Kidney glomerular epithelial cell (primary cell): ENCODE measurements at regions not wholly inside any gene's neighbourhood (a gene's known extent, or its start where the extent isn't known, plus 50 kb on each side); places are given as distances from the start of the nearest gene placed in this dataset.

Experiments used
- DNase-seq: peaks from one replicate; lab custom pipeline; 2025; lab: John Stamatoyannopoulos, UW

DNA sequence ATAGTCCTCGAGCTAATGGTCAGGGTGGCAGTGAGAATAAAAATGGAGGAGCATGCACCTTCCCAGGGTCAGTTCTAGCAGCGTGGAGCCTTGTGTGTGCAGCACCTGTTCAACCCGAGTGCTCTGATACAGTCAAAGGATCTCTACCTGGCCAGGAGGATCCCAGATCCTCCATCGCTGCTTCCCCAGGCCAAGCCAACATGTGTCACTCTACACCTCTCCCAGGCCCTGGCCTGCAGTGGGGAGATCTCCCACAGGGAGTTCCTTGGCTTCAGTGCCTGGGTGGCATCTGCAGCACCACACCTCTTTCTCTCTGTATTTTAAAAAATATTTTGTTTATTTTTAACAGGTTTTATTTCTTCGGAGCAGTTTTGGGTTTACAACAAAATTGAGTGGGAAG, 414.8 kb upstream of the C2CD4B start:
- DNase-seq, result no peak

DNA sequence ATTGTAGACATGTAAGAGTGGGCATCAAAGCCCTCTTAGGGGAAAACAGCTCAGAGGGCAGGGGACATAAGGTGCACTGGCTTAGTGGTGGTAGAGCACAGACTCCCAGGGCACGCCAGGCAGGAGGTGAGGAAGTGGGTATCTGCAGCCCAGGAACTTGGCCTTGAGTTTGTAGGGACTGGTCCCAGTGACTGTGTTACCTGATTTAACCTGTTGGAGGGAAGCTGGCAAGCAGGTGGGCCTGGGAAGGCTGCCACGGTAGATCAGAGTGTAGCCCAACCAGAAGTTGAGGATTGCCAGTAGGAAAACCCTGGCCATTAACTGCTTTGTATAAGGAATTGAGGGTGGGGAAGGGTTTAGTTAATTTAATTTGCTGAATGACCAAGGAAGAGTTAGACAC, 417.5 kb upstream of the C2CD4B start:
- no peak for DNase-seq

DNA sequence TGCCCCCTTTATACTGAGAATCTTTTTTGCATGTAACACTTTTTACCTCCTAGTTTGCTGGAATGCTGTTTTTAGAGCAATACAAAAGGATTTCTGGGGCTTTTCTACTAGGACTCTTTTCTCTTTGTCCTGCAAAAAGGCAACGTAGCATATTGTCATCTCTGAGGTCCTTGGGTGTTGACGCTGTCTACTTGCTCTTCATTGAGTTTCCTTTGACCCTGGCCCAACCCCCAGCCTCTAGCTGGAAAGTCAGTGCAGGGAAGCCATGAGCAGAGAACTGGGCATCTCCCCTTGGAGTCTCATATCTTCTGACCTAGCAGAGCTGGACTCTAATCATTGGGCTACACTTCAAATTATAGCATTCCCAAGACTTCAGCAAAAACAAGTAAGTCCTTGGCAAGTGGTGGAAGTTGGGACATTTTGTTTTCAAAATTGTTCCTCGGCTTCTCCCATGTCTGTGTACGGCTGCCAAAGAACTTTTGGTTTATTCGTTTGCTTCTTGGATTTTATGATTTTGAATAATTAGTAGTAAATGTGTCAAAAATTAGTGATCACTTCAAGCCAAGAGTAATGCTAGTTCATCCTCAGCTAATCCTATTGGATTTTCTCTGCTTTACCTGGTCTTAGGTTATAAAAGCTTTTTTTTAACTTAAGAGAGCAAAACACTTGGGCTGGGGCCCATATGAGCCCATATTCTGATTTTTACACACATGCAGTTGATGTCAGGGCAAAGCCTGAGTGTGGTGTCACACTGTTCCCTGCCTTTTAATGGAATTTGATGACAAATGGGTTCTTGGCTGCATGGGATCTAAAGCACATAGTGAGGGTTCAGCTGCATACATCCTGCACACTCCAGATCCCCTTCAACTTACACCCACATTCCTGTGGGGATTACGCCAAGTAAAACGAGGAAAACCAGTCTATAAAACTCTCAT, 419.5 kb upstream of the C2CD4B start:
- DNase-seq, result no peak

DNA sequence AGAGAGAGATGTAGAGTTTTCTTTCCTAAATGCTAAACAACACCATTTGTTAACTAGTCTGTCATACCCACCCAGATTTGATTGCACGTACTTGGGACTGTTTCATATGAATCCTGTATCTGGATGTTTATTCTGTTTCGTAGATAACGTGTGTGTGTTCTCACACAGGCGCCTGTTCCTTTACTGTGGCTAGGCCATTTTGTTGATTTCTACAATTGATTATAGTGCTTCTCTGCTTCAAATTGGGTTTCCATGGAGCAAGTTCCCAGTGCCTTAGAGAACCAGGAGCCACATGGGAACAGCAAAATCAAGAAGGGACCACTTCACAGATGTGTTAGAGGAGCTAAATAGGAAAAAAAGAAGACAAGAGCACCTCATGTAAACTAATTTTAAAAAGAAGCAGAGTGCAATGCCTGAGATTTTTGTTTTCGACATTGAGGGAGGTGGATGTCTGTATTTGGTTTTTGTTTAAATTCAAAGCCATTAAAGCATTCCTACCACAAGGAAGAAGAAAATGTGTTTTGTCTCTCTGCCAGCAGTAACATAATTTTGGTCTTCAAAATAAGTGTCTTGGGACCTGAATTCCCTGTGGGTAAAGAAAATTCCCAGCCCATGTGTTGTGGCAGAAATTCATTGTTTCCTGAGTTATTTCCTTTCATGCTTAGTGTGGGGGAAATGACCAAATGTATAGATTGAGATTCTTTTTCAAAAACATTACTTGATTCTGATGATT, 424.0 kb upstream of the C2CD4B start:
- DNase-seq, result no peak

DNA sequence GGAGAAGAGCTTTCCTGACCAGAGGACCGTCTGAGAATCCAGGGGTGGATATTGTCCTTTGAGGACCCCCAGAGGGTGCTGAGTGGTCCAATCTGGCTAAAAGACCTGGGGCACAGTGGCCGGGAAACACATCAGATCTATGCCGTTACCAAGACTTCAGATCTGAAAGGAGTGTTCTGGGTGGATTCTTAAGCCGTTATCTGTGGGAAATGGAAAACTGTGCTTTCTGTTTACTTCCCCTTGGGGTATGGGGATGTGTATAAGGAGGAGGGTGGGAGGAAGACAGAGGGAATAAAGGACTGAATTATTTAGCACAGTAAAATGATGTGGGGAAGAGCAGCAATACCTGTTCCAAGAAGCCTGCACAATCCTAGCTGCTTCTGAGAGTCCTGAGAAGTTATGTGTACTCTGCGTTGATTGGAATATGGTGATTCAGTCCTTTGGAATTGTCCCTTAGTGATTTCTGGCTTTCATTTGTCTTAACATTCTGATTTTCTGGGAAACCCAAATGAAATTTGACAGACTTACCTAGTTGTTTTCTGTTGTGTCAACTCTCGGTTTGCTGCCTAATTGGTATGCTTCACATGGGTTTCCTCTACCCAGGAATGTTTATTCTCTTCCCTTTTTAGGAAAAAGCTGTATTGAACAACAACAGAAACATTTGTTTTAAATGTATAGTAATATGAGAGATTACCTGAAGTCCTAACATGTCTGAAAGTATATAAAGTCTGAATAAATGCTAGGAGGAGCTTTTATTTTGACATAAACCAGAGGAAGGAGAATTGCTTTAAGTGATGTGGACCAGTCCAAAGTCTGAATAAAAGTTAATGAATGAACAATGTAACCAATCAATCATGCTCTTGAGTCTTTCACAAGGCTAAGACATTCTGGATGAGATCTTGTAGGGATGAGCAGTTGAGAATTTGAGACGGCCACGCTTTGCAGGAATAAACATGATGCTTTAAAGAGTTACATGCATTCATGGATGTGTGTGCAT, 427.1 kb upstream of the C2CD4B start:
- peak; percentile 59 for DNase-seq

DNA sequence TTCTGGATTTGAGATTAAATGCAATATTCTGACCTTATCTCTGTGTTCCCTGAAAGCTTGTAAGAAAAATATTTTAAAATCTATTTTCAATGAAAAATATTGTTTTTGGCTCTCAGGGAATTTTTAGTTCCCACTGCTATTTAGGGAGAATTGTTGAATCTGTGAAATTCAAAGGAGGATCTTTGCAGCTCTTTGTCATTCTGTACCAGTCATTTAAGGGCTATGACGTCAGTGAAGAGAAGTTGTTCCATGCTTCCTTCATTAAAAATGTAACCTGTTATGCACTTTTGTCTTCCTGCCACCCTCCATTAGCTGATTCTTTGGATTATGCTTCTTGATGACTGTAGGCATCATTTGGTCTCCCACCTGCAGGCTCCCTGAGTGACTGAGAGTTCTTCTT, 427.8 kb upstream of the C2CD4B start:
- DNase-seq, result no peak

DNA sequence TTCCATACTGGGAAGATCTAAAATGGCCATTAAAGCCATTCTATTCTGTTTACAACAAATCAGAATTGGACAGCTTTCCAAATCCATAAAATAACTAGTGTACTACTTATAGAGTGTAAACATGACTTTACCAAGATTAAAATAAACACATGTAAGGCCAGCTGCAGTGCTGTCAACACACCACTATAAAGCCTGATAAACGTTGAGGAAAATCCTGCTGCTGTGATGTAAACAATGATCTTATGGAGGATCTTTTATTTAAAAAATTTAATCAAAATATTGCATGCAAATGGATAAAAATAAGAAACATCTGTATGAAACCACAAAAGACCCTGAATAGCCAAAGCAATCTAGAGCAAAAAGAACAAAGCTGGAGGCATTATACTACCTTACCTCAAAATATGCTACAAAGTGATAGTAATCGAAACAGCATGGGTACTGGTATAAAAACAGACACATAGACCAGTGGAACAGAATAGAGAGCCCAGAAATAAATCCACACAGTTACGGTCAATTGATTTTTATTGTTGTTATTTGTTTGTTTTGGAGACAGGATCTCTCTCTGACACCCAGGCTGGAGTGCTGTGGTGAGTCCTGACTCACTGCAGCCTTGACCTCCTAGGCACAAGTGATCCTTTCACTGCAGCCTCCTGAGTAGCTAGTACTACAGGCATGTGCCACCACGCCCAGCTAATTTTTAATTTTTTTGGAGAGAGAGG, 428.8 kb upstream of the C2CD4B start:
- DNase-seq, result no peak

DNA sequence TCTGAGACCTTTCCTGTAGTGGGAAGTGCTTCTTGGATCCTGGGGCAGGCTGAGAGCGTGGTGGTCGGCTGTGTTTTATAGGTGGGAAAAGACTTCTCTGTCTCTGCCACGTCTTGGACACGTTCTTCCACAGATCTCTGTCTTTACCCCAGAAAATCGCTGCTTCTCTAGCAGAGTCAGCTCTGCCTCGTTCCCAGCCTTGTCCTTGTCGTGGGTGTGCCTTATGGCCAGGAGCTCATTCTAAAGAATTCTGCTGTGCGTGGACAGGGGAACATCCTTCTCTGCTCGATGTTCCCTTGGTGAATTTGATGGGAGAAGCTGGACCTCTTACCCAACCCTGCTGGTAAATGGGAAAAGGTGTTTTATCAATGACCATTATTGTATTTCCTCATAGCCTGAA, 433.1 kb upstream of the C2CD4B start:
- DNase-seq, result no peak

DNA sequence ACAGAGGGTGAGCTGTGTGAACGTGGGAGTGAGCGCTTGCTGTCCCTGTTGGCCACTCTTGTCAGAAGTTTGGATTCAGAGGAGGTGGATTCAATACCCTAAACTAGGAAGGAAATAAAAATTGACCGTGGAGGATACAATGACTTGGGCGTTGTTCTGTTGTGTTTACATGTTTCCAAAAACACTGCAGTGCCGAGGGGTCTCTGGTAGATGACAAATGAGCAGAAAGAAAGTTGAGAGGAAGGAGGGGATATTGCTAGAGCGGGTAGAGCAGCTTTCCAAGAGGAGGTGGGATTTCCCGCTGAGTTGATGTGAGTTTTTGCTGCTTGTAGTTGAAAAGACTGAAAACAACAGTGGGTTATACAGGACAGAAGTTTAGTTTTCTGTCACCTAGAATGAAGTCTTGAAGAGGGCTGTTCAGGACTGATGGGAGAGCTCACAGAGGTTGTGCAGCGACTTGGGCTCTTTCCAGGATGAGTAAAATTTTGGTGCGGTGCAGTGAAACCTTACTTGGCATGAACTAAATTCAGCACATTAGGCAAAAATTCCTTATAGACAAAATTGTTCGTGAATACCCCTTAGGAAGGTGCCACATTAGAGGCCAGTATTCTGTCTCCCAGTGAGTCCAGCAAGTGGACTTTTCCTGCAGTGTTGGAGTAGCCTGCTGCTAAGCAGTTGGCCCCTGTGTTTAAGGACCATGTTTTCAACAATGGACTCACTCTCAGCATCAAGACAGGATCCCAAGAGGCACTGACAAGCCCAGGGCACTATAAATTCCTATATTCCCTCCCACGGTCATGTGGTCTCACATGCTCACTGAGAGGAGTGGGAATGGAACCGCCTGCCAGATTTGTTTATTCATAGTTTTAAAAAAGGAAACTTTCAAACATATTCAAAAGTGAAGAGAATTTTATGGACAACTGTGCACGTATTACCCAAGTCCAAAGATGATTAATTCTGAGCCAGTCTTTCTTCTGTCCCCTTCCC, 435.0 kb upstream of the C2CD4B start:
- no peak for DNase-seq

DNA sequence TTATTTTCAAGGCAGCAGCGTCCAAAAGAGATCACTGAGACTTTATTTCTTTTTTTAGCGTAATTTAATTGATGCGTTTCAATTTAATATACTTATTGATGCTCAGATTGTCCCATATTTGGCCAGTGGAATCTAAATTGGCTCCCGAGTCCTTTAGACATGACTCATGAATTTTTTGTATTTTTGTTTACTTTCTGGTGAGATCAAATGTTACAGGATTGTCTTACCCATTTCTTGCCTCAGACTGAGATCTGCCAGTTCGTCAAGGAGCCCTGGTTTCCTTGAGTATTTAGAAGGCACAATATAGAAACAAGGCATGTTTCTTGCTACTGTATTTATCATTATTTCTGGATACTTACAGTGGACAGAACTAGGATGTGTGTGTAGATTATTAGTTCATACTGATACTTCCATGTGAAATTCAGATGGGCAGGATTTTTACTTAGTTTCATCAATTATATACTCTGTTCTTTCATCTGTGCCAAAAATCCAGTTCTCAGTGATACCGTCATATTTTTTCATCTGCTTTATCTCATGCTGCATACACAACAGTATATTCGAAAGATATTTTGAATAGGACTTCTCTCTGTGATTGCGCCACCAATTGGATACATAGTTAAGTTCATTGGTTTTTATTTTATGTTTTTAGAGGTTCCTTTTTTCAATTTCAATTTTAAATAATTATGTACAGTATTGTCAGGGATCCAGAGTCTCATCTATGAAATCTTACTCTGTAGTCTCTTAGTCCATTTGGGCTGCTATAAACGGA, 436.9 kb upstream of the C2CD4B start:
- DNase-seq, result no peak

DNA sequence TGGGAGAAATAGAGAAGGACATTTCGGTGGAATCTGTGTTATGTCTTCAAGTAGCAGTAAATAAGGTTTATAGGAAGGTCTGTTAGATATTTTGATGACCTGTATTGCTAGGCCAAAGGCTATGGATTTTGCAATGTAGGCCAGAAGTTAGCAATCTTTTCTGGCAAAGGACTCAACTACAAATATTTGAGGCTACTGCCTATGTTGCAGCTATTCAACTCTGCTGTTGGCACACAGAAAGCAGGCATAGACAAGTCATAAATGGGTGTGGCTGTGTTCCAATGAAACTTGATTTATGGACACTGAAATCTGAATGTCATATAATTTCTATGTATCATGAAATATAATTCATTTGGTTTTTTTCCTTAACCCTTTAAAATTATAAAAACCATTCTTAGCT, 438.7 kb upstream of the C2CD4B start:
- DNase-seq, result no peak

DNA sequence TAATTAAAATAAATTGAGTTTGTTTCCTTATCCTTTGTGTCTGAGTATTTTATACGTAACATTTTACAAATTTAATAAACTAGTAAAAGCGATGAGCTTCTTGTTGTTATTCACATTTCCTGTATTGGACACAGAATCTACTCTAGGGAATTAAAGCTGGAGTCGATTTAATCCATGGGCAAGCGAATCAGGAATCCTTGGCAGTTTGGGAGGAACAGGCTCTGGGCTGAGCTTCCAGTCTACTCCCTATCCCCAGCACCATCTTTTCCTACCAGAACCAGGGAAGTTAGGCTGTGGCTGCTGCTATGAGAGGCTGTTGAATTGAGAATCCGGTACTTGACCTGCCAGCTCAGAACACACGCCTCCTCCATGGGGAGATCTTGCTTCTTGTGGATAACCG, 437.3 kb upstream of the TPM1 start:
- DNase-seq, result no peak

DNA sequence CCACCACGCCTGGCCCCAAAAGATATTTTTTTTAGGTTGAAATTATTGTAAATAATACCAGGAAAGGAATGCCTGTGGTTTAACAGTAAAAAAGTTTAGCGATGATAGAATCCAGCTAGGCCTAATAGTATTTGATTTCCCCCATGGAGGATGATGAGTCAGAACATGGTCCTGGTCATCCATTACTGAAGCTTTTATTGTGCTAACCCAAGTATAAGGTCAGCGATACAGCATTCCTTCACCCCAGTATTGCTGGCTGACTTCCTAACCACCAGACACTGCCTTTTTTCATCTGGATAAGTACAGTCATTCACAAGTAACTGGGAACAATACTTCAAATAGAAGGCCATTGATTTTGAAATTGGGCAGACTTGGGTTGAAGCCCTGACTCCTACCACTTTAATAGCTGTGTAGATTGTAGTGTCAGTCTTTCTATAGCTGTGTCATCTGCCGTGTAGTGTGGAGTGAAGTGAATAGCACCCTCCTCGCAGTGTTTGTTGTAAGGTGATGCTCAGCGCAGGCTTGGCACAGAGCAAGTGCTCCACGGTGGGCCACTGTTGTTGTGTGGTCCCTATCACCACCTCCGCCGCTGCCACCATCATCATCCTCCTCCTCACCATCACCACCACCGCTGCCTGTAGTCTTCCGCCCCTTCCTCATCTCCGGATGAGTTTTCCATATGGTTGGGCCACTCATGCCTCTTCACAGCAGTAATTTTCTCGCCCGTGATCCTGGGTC, 436.0 kb upstream of the TPM1 start:
- peak; percentile 97 for DNase-seq

DNA sequence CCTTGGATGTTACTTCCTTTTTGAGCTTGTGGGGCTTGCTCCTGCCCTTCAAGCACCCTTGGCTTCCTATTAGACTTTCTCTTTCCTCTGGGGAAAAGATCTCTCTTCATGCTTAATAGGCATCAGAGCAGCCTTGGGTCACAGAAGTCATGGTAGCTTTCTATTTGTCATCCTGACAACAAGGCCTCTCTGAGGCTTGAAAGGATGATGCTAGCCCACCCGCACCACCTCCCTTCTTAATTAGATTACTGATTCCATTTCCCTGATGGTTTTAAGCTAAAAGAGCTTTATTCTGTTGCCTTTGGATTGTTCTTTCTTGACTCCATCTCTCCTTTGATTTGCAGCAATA, 435.5 kb upstream of the TPM1 start:
- DNase-seq, result no peak

DNA sequence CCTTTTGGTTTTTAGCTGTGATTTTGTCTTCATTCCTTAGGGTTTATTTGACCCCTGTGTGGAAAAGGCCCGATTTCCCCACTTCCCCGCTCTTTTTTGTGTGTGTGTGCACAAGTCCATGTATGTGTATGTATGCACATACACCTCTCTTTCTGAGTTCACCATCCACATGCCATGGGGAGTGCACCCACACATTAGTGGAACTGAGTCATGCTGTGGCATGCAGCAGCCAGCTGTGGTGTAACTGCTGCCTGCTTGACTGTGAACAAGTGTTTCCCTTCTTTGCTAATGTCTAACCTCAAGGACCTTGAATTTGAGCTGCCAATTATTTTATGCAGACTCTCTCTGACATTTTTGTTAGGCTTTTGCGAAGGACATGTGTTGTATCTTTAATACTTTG, 434.9 kb upstream of the TPM1 start:
- peak; percentile 13 for DNase-seq

DNA sequence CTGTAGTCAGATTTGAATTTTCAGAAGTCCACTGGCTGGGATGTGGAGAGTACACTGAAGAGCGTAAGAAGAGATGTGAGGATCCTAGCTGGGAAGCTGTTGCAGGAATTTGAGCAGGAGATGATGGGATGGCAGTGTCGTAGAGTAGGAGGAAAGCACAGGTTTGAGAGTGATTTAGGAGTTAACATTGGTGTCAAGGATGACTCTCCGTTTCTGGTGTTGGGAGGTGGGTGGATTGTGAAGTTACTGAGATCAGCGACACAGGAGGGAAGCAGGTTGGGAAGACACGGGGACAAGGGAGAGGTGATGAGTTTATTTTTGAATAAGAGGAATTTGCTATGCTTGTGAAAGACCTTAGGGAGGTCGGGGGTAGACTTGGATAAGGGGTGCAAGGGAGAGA, 434.2 kb upstream of the TPM1 start:
- DNase-seq, result no peak

DNA sequence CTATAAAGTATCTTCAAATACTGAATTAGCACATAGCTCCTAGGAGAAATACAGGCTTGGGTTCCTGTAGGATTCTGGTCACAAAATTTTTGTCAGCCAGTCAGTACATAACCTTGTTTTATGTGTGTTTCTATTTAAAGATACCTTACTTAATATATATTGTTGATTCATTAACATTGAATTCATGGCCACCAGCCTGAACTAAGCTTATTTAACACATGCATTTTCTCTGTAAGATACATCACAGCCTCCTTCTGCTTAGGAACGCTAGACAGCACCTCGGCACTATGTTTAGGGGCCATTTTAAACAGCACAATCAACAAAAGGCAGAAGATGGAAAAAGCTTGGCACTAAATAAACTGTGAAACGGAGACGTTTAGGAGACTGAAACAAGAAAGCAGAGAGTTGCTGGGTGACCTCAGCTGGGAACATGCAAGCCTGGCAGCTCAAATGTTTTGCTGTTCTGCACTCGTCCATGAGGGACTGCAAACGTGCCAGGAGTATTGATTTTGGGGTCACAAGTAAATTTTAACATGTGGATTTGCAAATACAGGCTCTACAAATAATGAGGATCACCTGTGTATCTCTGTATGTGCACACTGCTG, 432.2 kb upstream of the TPM1 start:
- no peak for DNase-seq

DNA sequence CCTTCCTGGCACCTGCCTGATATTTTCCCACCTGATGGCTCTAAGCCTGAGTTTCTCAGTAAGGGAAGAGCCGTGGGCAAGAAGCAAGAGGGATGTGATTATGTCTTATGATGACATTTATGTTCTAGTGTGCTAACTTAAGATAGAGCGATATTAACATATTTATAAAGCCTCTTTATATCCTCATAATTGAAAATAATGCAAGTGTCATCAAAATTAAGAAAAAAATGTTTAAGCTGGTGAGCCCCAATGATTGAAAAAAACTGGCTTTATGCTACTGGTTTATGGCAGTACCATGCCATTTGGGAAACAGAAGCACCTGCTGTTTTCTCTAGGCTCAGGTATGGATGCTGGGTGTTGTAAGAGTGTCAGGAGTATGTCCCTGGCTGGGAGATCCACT, 431.5 kb upstream of the TPM1 start:
- DNase-seq, result no peak
